ENCODE measurements at regions not wholly inside any gene's neighbourhood (a gene's known extent, or its start where the extent isn't known, plus 50 kb on each side); places are given as distances from the start of the nearest gene placed in this dataset.
A peak's percentile ranks its signal among the peaks of the same experiment; 100 is the strongest.

GRCh38 chrX:115897956-115898355, 272.6 kb upstream of the AGTR2 start:
- H3K4me3 ChIP-seq: no peak overlapping the region
- DNase-seq (ENCODE audit: low spot score): no peak
- TF ChIP-seq, protein P1, sequence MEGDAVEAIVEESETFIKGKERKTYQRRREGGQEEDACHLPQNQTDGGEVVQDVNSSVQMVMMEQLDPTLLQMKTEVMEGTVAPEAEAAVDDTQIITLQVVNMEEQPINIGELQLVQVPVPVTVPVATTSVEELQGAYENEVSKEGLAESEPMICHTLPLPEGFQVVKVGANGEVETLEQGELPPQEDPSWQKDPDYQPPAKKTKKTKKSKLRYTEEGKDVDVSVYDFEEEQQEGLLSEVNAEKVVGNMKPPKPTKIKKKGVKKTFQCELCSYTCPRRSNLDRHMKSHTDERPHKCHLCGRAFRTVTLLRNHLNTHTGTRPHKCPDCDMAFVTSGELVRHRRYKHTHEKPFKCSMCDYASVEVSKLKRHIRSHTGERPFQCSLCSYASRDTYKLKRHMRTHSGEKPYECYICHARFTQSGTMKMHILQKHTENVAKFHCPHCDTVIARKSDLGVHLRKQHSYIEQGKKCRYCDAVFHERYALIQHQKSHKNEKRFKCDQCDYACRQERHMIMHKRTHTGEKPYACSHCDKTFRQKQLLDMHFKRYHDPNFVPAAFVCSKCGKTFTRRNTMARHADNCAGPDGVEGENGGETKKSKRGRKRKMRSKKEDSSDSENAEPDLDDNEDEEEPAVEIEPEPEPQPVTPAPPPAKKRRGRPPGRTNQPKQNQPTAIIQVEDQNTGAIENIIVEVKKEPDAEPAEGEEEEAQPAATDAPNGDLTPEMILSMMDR (IDR thresholded peaks at IDR 0.05): no peak
- no peak overlapping the region for H3K27ac ChIP-seq
- H3K36me3 ChIP-seq: no peaks in the 10 kb centered on the region
- peaks cover 0 to 10% of the 10 kb centered on the region in 2 donors for H3K4me1 ChIP-seq
- H3K9me3 ChIP-seq: no peaks in the 10 kb centered on the region
- no peaks in the 10 kb centered on the region for H3K27me3 ChIP-seq

GRCh38 chrX:115898382-115899001, 272.1 kb upstream of the AGTR2 start:
- TF ChIP-seq, protein P1 (IDR thresholded peaks at IDR 0.05): peak in 1 of 2 donors; percentile 33
- Histone ChIP-seq H3K36me3 (no peaks in the 10 kb centered on the region), H3K27ac (no peak overlapping the region), H3K4me3 (no peak overlapping the region), H3K27me3 (no peaks in the 10 kb centered on the region), H3K9me3 (no peaks in the 10 kb centered on the region), H3K4me1 (peaks cover 0 to 5% of the 10 kb centered on the region in 2 donors)
- DNase-seq (ENCODE audit: low spot score): no peak

- Histone ChIP-seq H3K4me3 (no peak overlapping the region), H3K27ac (no peak overlapping the region), H3K36me3 (no peaks in the 10 kb centered on the region), H3K9me3 (no peaks in the 10 kb centered on the region), H3K27me3 (no peaks in the 10 kb centered on the region), H3K4me1 (no peaks in the 10 kb centered on the region)
- TF ChIP-seq, protein P1 (IDR thresholded peaks at IDR 0.05): no peak
- DNase-seq (ENCODE audit: low spot score): no peak
These were observed 270.1 kb upstream of the AGTR2 start for GRCh38 chrX:115900425-115900824.

- Histone ChIP-seq H3K4me1 (no peaks in the 10 kb centered on the region), H3K9me3 (no peaks in the 10 kb centered on the region), H3K27me3 (no peaks in the 10 kb centered on the region), H3K27ac (no peak overlapping the region), H3K36me3 (no peaks in the 10 kb centered on the region), H3K4me3 (no peak overlapping the region)
- TF ChIP-seq, protein P1 (IDR thresholded peaks at IDR 0.05): no peak
- DNase-seq (ENCODE audit: low spot score): no peak
These were observed 269.3 kb upstream of the AGTR2 start for GRCh38 chrX:115901241-115901640.

GRCh38 chrX:115902995-115903394, 267.5 kb upstream of the AGTR2 start:
- no peaks in the 10 kb centered on the region for H3K27me3 ChIP-seq
- no peak overlapping the region for H3K27ac ChIP-seq
- H3K4me3 ChIP-seq: no peak overlapping the region
- no peaks in the 10 kb centered on the region for H3K36me3 ChIP-seq
- DNase-seq (ENCODE audit: low spot score): no peak
- TF ChIP-seq, protein P1 (IDR thresholded peaks at IDR 0.05): no peak
- no peaks in the 10 kb centered on the region for H3K4me1 ChIP-seq
- H3K9me3 ChIP-seq: no peaks in the 10 kb centered on the region

DNA sequence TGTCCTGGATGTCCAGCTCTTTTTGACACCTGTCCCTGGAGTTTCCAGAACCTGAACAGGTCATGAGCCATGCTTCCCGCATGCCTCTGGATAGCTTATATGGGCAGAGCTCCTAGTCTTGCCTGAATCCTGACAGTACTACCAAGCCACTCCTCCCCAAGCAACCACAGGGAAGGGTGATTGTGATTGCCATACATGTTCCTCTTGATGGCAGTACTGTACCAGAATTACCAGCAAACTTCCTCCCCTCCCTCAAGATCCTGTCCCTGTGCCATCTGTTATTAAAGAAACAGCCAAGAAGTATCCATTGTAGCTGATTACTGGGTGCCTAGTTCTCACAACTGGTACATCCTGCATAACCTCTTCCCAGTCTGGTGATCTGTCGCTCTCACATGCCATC, 264.3 kb upstream of the AGTR2 start:
- TF ChIP-seq, protein P1 (IDR thresholded peaks at IDR 0.05): no peak
- peaks cover 0 to 4% of the 10 kb centered on the region in 2 donors for H3K9me3 ChIP-seq
- H3K4me3 ChIP-seq: no peak overlapping the region
- DNase-seq (ENCODE audit: low spot score): no peak
- H3K27me3 ChIP-seq: no peaks in the 10 kb centered on the region
- H3K4me1 ChIP-seq: no peaks in the 10 kb centered on the region
- H3K27ac ChIP-seq: no peak overlapping the region
- no peaks in the 10 kb centered on the region for H3K36me3 ChIP-seq

Measured in right atrium auricular region (tissue), 2 donors.